Effector memory CD8-positive, alpha-beta T cell (primary cell): ENCODE measurements at regions not wholly inside any gene's neighbourhood (a gene's known extent, or its start where the extent isn't known, plus 50 kb on each side); places are given as distances from the start of the nearest gene placed in this dataset.

Source experiments
- ATAC-seq: fragments of 150-1000 bp; cut with Tn5 transposase; replicated peaks from 2 replicates; pipeline ENCODE4 v1.10.0; 2021; ENCODE audit warnings: mild to moderate bottlenecking, moderate library complexity
- DNase-seq, 3 experiments: peaks; one replicate each; pipeline ENCODE4 v3.0.0; 2021
- H3K27ac Mint-ChIP-seq, 2 donors: one replicate each; pipeline ENCODE4 v1.8.0; 2022; ENCODE audit warnings: mild to moderate bottlenecking in 2 of 2, mixed read lengths in 2 of 2, moderate library complexity in 2 of 2
- H3K27me3 Mint-ChIP-seq, 2 donors: one replicate each; pipeline ENCODE4 v1.8.0; 2022; ENCODE audit warnings: mixed read lengths in 2 of 2
- H3K36me3 Mint-ChIP-seq: one replicate; pipeline ENCODE4 v1.8.0; 2022; ENCODE audit warnings: mild to moderate bottlenecking, moderate library complexity, mixed read lengths; ENCODE audit not compliant: insufficient read depth
- H3K4me1 Mint-ChIP-seq, 2 donors: one replicate each; pipeline ENCODE4 v1.8.0; 2022; ENCODE audit warnings: low read depth in 2 of 2, mixed read lengths in 2 of 2
- H3K4me3 Mint-ChIP-seq, 2 donors: one replicate each; pipeline ENCODE4 v1.8.0; 2022; ENCODE audit warnings: mild to moderate bottlenecking in 2 of 2, mixed read lengths in 2 of 2, moderate library complexity in 2 of 2
- H3K9me3 Mint-ChIP-seq, 2 donors: one replicate each; pipeline ENCODE4 v1.8.0; 2022; ENCODE audit warnings: mixed read lengths in 2 of 2

- Mint-ChIP-seq H3K27ac (no peak overlapping the region), H3K27me3 (no peaks in the 10 kb centered on the region), H3K36me3 (no peaks in the 10 kb centered on the region), H3K9me3 (peaks cover 0 to 12% of the 10 kb centered on the region in 2 donors), H3K4me3 (no peak overlapping the region), H3K4me1 (no peaks in the 10 kb centered on the region)
- DNase-seq (no peak), ATAC-seq (no peak)
These were observed 65.0 kb downstream of the CBLN1 start for GRCh38 chr16:49216593-49216992.

GRCh38 chr16:49213594-49213993, 68.0 kb downstream of the CBLN1 start:
- DNase-seq: no peak
- H3K4me3 Mint-ChIP-seq: no peak overlapping the region
- H3K9me3 Mint-ChIP-seq: peaks cover 0 to 14% of the 10 kb centered on the region in 2 donors

GRCh38 chr16:49204191-49204590, 77.4 kb downstream of the CBLN1 start:
- no peak for ATAC-seq
- H3K9me3 Mint-ChIP-seq: peaks cover 13 to 17% of the 10 kb centered on the region in 2 donors
- no peak overlapping the region for H3K27ac Mint-ChIP-seq
- DNase-seq: no peak
- H3K36me3 Mint-ChIP-seq: no peaks in the 10 kb centered on the region
- peaks cover 0 to 10% of the 10 kb centered on the region in 2 donors for H3K27me3 Mint-ChIP-seq
- no peaks in the 10 kb centered on the region for H3K4me1 Mint-ChIP-seq
- H3K4me3 Mint-ChIP-seq: no peak overlapping the region

More at GRCh38 chr16:49213594-49213993, 68.0 kb downstream of the CBLN1 start:
- Mint-ChIP-seq H3K36me3 (no peaks in the 10 kb centered on the region), H3K27me3 (no peaks in the 10 kb centered on the region), H3K4me1 (no peaks in the 10 kb centered on the region), H3K27ac (no peak overlapping the region)
- ATAC-seq: no peak

GRCh38 chr16:49203361-49203760, 78.3 kb downstream of the CBLN1 start:
- no peak overlapping the region for H3K4me3 Mint-ChIP-seq
- no peaks in the 10 kb centered on the region for H3K36me3 Mint-ChIP-seq
- H3K27ac Mint-ChIP-seq: no peak overlapping the region
- H3K9me3 Mint-ChIP-seq: peaks cover 13 to 17% of the 10 kb centered on the region in 2 donors
- ATAC-seq (no peak), DNase-seq (no peak)
- H3K4me1 Mint-ChIP-seq: no peaks in the 10 kb centered on the region
- peaks cover 0 to 10% of the 10 kb centered on the region in 2 donors for H3K27me3 Mint-ChIP-seq

- Mint-ChIP-seq H3K4me1 (no peaks in the 10 kb centered on the region), H3K9me3 (peaks cover 13 to 22% of the 10 kb centered on the region in 2 donors), H3K4me3 (no peak overlapping the region), H3K27ac (no peak overlapping the region), H3K36me3 (peaks cover 3% of the 10 kb centered on the region), H3K27me3 (peaks cover 0 to 10% of the 10 kb centered on the region in 2 donors)
- DNase-seq: no peak
- no peak for ATAC-seq
These were observed 80.5 kb downstream of the CBLN1 start for GRCh38 chr16:49201118-49201517.

- Mint-ChIP-seq H3K36me3 (peaks cover 3% of the 10 kb centered on the region), H3K27me3 (peaks cover 0 to 10% of the 10 kb centered on the region in 2 donors), H3K9me3 (peaks cover 15 to 22% of the 10 kb centered on the region in 2 donors), H3K27ac (no peak overlapping the region), H3K4me3 (no peak overlapping the region), H3K4me1 (no peaks in the 10 kb centered on the region)
- ATAC-seq: no peak
- DNase-seq: no peak
These were observed 81.3 kb downstream of the CBLN1 start for GRCh38 chr16:49200223-49200820.

GRCh38 chr16:49195237-49195548, 86.4 kb downstream of the CBLN1 start:
- DNase-seq: no peak
- ATAC-seq: no peak
- Mint-ChIP-seq H3K27ac (no peak overlapping the region), H3K4me1 (no peaks in the 10 kb centered on the region), H3K4me3 (no peak overlapping the region), H3K27me3 (no peaks in the 10 kb centered on the region), H3K9me3 (peaks cover 2 to 21% of the 10 kb centered on the region in 2 donors), H3K36me3 (peaks cover 3% of the 10 kb centered on the region)

- no peak overlapping the region for H3K4me3 Mint-ChIP-seq
- H3K36me3 Mint-ChIP-seq: peaks cover 5% of the 10 kb centered on the region
- H3K27me3 Mint-ChIP-seq: no peaks in the 10 kb centered on the region
- ATAC-seq (no peak), DNase-seq (no peak)
- no peaks in the 10 kb centered on the region for H3K4me1 Mint-ChIP-seq
- H3K9me3 Mint-ChIP-seq: peaks cover 5 to 26% of the 10 kb centered on the region in 2 donors
- no peak overlapping the region for H3K27ac Mint-ChIP-seq
These were observed 87.0 kb downstream of the CBLN1 start for GRCh38 chr16:49194537-49195236.

GRCh38 chr16:49193596-49193995, 88.0 kb downstream of the CBLN1 start:
- DNase-seq (no peak), ATAC-seq (no peak)
- Mint-ChIP-seq H3K4me3 (no peak overlapping the region), H3K9me3 (peaks cover 6 to 32% of the 10 kb centered on the region in 2 donors), H3K27ac (no peak overlapping the region), H3K36me3 (peaks cover 5% of the 10 kb centered on the region), H3K27me3 (no peaks in the 10 kb centered on the region), H3K4me1 (no peaks in the 10 kb centered on the region)

- H3K4me1 Mint-ChIP-seq: no peaks in the 10 kb centered on the region
- no peak overlapping the region for H3K27ac Mint-ChIP-seq
- H3K9me3 Mint-ChIP-seq: peaks cover 4 to 27% of the 10 kb centered on the region in 2 donors
- no peaks in the 10 kb centered on the region for H3K27me3 Mint-ChIP-seq
- no peak overlapping the region for H3K4me3 Mint-ChIP-seq
- ATAC-seq (no peak), DNase-seq (no peak)
- H3K36me3 Mint-ChIP-seq: peaks cover 2% of the 10 kb centered on the region
These were observed 92.4 kb downstream of the CBLN1 start for GRCh38 chr16:49189286-49189685.

GRCh38 chr16:49183911-49184310, 97.7 kb downstream of the CBLN1 start:
- H3K9me3 Mint-ChIP-seq: no peaks in the 10 kb centered on the region
- no peak overlapping the region for H3K4me3 Mint-ChIP-seq
- DNase-seq: no peak
- no peak overlapping the region for H3K27ac Mint-ChIP-seq
- H3K27me3 Mint-ChIP-seq: no peaks in the 10 kb centered on the region
- no peaks in the 10 kb centered on the region for H3K36me3 Mint-ChIP-seq
- ATAC-seq: no peak
- H3K4me1 Mint-ChIP-seq: no peaks in the 10 kb centered on the region

- Mint-ChIP-seq H3K4me3 (no peak overlapping the region), H3K9me3 (peaks cover 0 to 9% of the 10 kb centered on the region in 2 donors), H3K36me3 (no peaks in the 10 kb centered on the region), H3K4me1 (no peaks in the 10 kb centered on the region), H3K27ac (no peak overlapping the region), H3K27me3 (no peaks in the 10 kb centered on the region)
- ATAC-seq: no peak
- DNase-seq: no peak
These were observed 99.7 kb downstream of the CBLN1 start for GRCh38 chr16:49181791-49182518.

GRCh38 chr16:49179714-49180330, 101.8 kb downstream of the CBLN1 start:
- no peak for DNase-seq
- no peaks in the 10 kb centered on the region for H3K36me3 Mint-ChIP-seq
- H3K27ac Mint-ChIP-seq: no peak overlapping the region
- H3K4me3 Mint-ChIP-seq: no peak overlapping the region
- H3K4me1 Mint-ChIP-seq: no peaks in the 10 kb centered on the region
- no peaks in the 10 kb centered on the region for H3K27me3 Mint-ChIP-seq
- H3K9me3 Mint-ChIP-seq: peaks cover 6 to 11% of the 10 kb centered on the region in 2 donors
- ATAC-seq: no peak
